Prostate gland (tissue), 2 donors: ENCODE measurements at regions not wholly inside any gene's neighbourhood (a gene's known extent, or its start where the extent isn't known, plus 50 kb on each side); places are given as distances from the start of the nearest gene placed in this dataset.

Experiments used
- DNase-seq: peaks from one replicate; pipeline ENCODE4 v3.0.0-alpha.2; 2019; ENCODE audit warnings: low spot score
- H3K27ac ChIP-seq, 2 donors: fragments of 200-600 bp; sonication (generic); 2 replicates each; pipeline ENCODE4 v1.5.1; 2017 to 2019
- H3K27me3 ChIP-seq: fragments of 200-600 bp; sonication (generic); replicated peaks from 2 replicates; pipeline ENCODE4 v1.5.1; 2019; ENCODE audit not compliant: insufficient read depth
- H3K36me3 ChIP-seq, 2 donors: fragments of 200-600 bp; sonication (generic); 1 replicate in 1 of 2; 2 replicates in 1 of 2; pipeline versions ENCODE4 v1.5.1 to v1.8.1; 2017 to 2019
- H3K4me1 ChIP-seq: fragments of 200-600 bp; sonication (generic); replicated peaks from 2 replicates; pipeline ENCODE4 v1.5.1; 2019
- H3K4me3 ChIP-seq, 2 donors: fragments of 200-600 bp; sonication (generic); 2 replicates each; pipeline ENCODE4 v1.5.1; 2017 to 2019
- H3K9me3 ChIP-seq: fragments of 200-600 bp; sonication (generic); 2 replicates; pipeline ENCODE4 v1.5.1; 2017
- POLR2A ChIP-seq: fragments of 450-650 bp; IDR thresholded peaks from one replicate; pipeline ENCODE4 v1.6.1; 2016; ENCODE audit warnings: antibody characterized with exemption, mild to moderate bottlenecking
- POLR2AphosphoS5 ChIP-seq: sonication (generic); formaldehyde crosslinking; IDR thresholded peaks from one replicate; pipeline ENCODE4 v1.6.1; 2017; ENCODE audit warnings: antibody characterized with exemption
- WGBS: methylation state at CpG from one replicate; pipeline ENCODE4 v1.1.5; 2018; 5-methylcytosine and 5-hydroxymethylcytosine counted together
- intact Hi-C: fragments of 100-400 bp; cut with DNase I; formaldehyde crosslinking; loops from one replicate; pipeline ENCODE4 v1.14.2; 2022
- TF ChIP-seq, protein P1 (sequence below), 4 experiments: fragments of 200-600 bp in 2 of 4; fragments of 450-650 bp in 2 of 4; sonication (generic) in 2 of 4; IDR thresholded peaks; 1 replicate in 3 of 4; 2 replicates in 1 of 4; pipeline ENCODE4 v1.5.1; 2016 to 2019; ENCODE audit warnings: antibody characterized with exemption in 4 of 4, mild to moderate bottlenecking in 2 of 4, moderate library complexity in 2 of 4

DNA sequence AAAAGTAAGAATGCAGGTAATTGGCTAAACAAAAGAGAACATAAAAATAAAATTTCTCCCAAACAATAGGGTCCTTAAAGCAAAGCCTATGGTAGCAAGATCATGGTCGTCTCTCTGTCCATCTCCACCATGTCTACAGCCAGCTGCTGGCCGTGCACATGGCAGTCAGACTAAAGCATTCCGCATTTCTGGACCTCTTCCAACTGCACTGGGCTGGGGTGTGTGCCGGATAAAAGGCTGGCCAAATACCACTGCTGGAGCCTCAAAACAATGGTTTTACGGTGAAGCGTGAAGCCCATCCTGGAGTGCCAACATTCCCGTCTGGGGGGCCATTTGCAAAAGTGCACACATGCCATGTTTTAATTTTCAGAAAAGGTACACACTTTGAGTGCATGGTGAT, 74.8 kb upstream of the PIEZO2 start:
- intact Hi-C loops, result no loop called here
- no peak for TF ChIP-seq POLR2AphosphoS5
- TF ChIP-seq, protein P1, sequence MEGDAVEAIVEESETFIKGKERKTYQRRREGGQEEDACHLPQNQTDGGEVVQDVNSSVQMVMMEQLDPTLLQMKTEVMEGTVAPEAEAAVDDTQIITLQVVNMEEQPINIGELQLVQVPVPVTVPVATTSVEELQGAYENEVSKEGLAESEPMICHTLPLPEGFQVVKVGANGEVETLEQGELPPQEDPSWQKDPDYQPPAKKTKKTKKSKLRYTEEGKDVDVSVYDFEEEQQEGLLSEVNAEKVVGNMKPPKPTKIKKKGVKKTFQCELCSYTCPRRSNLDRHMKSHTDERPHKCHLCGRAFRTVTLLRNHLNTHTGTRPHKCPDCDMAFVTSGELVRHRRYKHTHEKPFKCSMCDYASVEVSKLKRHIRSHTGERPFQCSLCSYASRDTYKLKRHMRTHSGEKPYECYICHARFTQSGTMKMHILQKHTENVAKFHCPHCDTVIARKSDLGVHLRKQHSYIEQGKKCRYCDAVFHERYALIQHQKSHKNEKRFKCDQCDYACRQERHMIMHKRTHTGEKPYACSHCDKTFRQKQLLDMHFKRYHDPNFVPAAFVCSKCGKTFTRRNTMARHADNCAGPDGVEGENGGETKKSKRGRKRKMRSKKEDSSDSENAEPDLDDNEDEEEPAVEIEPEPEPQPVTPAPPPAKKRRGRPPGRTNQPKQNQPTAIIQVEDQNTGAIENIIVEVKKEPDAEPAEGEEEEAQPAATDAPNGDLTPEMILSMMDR (IDR thresholded peaks at IDR 0.05), result no peak
- no peak for TF ChIP-seq POLR2A
- Histone ChIP-seq H3K4me1 (no peaks in the 10 kb centered on the region), H3K4me3 (no peak overlapping the region), H3K27ac (no peak overlapping the region), H3K36me3 (no peaks in the 10 kb centered on the region), H3K9me3 (no peaks in the 10 kb centered on the region), H3K27me3 (no peaks in the 10 kb centered on the region)
- DNase-seq, result no peak
- 49% methylated on average over 7 of the region's 7 CpGs for WGBS

DNA sequence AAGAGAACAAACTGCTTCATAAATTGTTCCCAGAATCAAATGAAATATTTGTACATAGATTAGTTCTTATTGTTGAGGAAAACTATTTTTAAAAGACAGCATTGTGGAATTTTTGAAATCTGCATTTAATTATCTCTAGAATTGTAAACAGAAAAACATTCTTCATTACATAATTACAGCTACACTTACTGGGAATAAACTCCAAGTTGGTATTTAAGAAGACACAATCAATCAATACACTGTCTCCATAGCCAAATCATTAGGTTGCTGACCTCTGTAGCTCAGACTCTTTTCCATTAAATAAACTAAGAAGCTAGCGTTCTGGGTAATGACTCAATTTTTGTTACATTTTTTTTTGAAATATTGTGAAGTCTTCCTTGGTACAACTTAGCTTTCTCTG, 70.2 kb upstream of the PIEZO2 start:
- intact Hi-C loops, result no loop called here
- TF ChIP-seq POLR2A (no peak), POLR2AphosphoS5 (no peak)
- TF ChIP-seq, protein P1 (IDR thresholded peaks at IDR 0.05), result no peak
- Histone ChIP-seq H3K27me3 (peaks cover 2% of the 10 kb centered on the region), H3K36me3 (no peaks in the 10 kb centered on the region), H3K4me1 (no peaks in the 10 kb centered on the region), H3K4me3 (no peak overlapping the region), H3K9me3 (no peaks in the 10 kb centered on the region), H3K27ac (no peak overlapping the region)
- 78% methylated on average over 1 of the region's 1 CpG for WGBS
- no peak for DNase-seq

DNA sequence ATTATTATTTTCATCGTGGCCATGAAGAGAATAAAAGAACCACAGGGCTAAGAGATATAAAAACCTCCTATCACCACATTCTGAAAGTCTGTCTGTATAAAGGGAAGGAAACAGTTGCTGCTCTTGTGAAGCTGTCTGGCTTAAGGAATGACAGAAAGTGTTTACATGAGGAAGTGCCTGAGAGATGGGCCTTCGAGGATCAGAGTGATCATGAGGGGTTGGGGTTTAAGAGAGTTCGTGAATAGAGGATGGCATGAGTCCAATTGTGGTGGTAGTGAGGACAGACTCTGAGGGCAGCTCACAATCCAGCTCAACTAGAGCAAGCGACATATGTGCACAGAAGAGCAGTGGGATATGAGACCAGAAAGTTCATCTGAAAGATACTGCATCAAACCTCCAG, 65.8 kb upstream of the PIEZO2 start:
- Histone ChIP-seq H3K27ac (no peak overlapping the region), H3K36me3 (no peaks in the 10 kb centered on the region), H3K4me3 (no peak overlapping the region), H3K9me3 (no peaks in the 10 kb centered on the region), H3K4me1 (no peaks in the 10 kb centered on the region), H3K27me3 (peaks cover 2% of the 10 kb centered on the region)
- DNase-seq, result no peak
- TF ChIP-seq, protein P1 (IDR thresholded peaks at IDR 0.05), result no peak
- TF ChIP-seq POLR2A (no peak), POLR2AphosphoS5 (no peak)
- 40% methylated on average over 4 of the region's 4 CpGs for WGBS
- intact Hi-C loops, result no loop called here

DNA sequence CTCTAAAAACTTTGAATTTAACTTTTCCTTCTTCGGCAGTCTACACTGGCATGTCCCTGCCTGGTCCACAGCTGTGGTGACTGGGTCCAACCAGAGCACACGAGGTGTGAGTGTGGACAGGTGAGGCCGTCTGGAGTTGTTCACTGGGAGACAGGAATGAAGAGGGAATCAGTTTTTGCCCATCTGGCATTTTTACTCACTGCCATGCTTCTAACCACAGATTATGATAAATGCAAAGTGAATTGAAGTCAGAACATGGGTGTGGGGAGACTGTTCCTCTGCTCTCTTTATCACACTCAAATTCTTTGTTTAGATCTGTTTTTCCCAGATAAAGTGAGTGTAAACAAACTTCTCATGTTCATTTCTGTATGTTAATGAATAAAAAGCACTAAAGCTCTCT, 54.7 kb upstream of the PIEZO2 start:
- Histone ChIP-seq H3K4me1 (no peaks in the 10 kb centered on the region), H3K36me3 (no peaks in the 10 kb centered on the region), H3K27ac (no peak overlapping the region), H3K27me3 (no peaks in the 10 kb centered on the region), H3K9me3 (no peaks in the 10 kb centered on the region), H3K4me3 (no peak overlapping the region)
- no peak for DNase-seq
- TF ChIP-seq, protein P1 (IDR thresholded peaks at IDR 0.05), result no peak
- TF ChIP-seq POLR2A, result no peak
- no peak for TF ChIP-seq POLR2AphosphoS5
- intact Hi-C loops, result no loop called here
- WGBS, result 77% methylated on average over 3 of the region's 3 CpGs

DNA sequence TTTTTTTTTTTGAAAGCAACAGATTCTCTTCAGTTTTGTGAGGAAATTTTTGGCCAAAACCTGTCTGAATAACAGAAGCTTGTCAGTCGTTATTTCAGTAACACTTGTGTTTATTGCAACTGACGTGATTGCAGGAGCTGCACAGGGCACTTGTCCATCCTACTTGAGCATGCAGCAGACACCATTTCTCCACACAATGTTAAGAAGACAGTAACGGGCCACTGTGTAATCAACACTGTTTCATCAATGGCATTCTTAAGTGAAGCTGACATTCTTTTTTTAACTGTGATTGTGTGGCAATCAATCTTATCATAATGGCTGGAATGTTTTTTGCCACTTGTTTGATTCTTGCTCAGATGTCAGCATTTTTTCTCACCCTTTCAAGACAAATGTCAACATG, 50.1 kb upstream of the PIEZO2 start:
- no peaks in the 10 kb centered on the region for H3K4me1 ChIP-seq
- H3K27ac ChIP-seq, result no peak overlapping the region
- no peaks in the 10 kb centered on the region for H3K9me3 ChIP-seq
- no peak for TF ChIP-seq POLR2A
- TF ChIP-seq POLR2AphosphoS5, result no peak
- TF ChIP-seq, protein P1 (IDR thresholded peaks at IDR 0.05), result no peak
- no peaks in the 10 kb centered on the region for H3K27me3 ChIP-seq
- H3K4me3 ChIP-seq, result no peak overlapping the region
- intact Hi-C loops, result no loop called here
- 64% methylated on average over 3 of the region's 3 CpGs for WGBS
- no peaks in the 10 kb centered on the region for H3K36me3 ChIP-seq
- no peak for DNase-seq
